ENCODE measurements at regions not wholly inside any gene's neighbourhood (a gene's known extent, or its start where the extent isn't known, plus 50 kb on each side); places are given as distances from the start of the nearest gene placed in this dataset.

- TF ChIP-seq CTCF (conservative IDR thresholded peaks at IDR 0.05; ENCODE audit: low read depth, low read length) (peak; percentile 89), EZH2 (IDR thresholded peaks at IDR 0.05; ENCODE audit: borderline replicate concordance, low read depth, low read length, poor library complexity, severe bottlenecking) (no peak)
These were observed 279.1 kb downstream of the TTC6 start for GRCh38 chr14:37874429-37875109.
